Suprapubic skin (tissue), 3 donors: ENCODE measurements at regions not wholly inside any gene's neighbourhood (a gene's known extent, or its start where the extent isn't known, plus 50 kb on each side); places are given as distances from the start of the nearest gene placed in this dataset.

Source experiments
- CTCF ChIP-seq, 2 donors: fragments of 200-600 bp in 1 of 2; fragments of 450-650 bp in 1 of 2; sonication (generic) in 1 of 2; IDR thresholded peaks; one replicate each; pipeline ENCODE4 v1.5.1; 2016 to 2019; ENCODE audit warnings: antibody characterized with exemption in 2 of 2, mild to moderate bottlenecking in 1 of 2, moderate library complexity in 1 of 2
- POLR2A ChIP-seq, 2 donors: fragments of 450-650 bp; IDR thresholded peaks; one replicate each; pipeline ENCODE4 v1.6.1; 2017; ENCODE audit warnings: antibody characterized with exemption in 2 of 2, mild to moderate bottlenecking in 2 of 2, moderate library complexity in 2 of 2

GRCh38 chr13:83077499-83077898, 804.8 kb downstream of the SLITRK1 start:
- TF ChIP-seq CTCF (IDR thresholded peaks at IDR 0.05) (no peak), POLR2A (IDR thresholded peaks at IDR 0.05) (no peak)
